Inflammatory macrophage (primary cell): ENCODE measurements at regions not wholly inside any gene's neighbourhood (a gene's known extent, or its start where the extent isn't known, plus 50 kb on each side); places are given as distances from the start of the nearest gene placed in this dataset.

ENCODE experiments used
- DNase-seq, 2 donors: peaks; one replicate each; pipeline ENCODE4 v3.0.0-alpha.2; 2020 to 2022

- no peak for DNase-seq
Measured at GRCh38 chr21:23541571-23541970, 2065.7 kb downstream of the MRPL39 start.

DNA sequence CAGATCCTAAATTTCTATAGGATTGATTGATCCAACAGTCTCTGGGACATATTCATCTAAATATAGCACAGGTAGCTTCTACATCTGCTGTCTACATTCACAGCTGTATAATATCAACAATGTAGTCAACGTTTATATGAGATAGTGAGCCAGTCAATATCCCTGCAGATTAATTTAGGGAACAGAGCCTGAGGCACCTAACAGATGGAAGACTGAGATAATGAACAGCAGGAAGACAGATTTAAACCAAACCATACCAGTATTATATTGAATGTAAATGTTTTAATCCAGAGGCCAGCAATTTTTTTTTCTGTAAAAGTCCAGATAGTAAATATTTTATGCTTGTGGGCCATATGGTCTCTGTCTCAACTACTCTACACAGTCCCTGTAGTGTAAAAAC, 2072.4 kb downstream of the MRPL39 start:
- DNase-seq: no peak

GRCh38 chr21:23531444-23531843, 2075.8 kb downstream of the MRPL39 start:
- no peak for DNase-seq

- no peak for DNase-seq
Measured at GRCh38 chr21:23524685-23525084, 2082.6 kb downstream of the MRPL39 start.

DNA sequence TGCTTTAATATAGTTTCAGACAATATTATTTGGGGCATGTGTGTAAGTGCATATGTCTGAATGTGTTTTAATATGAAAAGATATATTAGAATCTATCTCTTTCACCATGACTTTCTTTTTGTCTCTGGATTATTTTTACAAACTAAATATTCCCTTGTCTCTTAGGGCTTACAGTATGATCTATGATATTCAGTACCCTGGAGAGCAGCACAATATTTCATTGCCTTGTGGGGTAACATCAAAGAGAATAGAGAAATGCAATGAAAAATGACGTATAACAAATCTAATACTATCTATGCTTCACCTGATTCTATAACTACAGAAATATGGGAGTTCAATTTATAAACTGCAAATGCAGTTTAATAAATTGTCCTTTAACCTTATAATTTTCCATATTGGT, 2084.5 kb downstream of the MRPL39 start:
- DNase-seq: no peak

GRCh38 chr21:23507501-23507900, 2099.8 kb downstream of the MRPL39 start:
- DNase-seq: no peak

DNA sequence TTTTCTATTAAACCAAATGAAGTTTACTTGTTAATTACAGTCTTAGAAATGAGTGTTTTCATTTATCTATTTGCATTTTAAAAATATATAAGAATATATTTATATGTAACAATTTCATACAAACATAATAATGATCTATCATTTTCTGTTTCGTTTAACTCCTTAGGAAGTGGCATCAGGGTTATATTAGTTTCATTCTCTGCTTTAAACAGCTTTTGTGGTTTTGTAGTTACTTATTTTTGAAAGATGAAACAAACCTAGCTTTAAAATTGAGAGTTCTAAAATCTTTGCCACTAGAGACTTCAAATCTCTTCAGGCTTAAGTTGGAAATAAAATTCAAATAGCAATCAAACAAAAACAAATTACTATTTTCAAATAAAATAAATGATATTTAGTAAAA, 2110.6 kb downstream of the MRPL39 start:
- DNase-seq: no peak

DNA sequence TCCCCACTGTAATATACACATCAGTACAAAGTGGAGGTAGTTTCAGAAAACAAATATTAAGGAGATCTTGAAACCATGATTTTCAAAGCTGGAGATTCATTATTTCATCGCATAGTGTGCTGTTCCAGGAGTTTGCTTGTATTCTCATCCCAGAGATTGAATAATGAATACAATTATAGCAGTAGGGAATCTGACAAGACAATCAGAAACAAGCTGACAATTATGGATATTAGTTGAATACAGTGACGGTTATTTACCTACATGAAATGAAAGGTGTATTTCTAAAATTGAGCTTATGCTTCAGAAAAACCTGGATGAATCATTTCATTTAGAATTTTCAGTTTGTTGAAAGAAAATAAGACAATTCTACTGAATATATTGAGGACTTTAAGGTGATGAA, 2119.0 kb downstream of the MRPL39 start:
- no peak for DNase-seq

- no peak for DNase-seq
Measured at GRCh38 chr21:23480591-23481270, 2126.6 kb downstream of the MRPL39 start.

GRCh38 chr21:23478381-23478780, 2128.9 kb downstream of the MRPL39 start:
- DNase-seq: no peak

GRCh38 chr21:23475281-23476219, 2131.7 kb downstream of the MRPL39 start:
- no peak for DNase-seq

- no peak for DNase-seq
Measured at GRCh38 chr21:23471877-23472276, 2135.4 kb downstream of the MRPL39 start.

GRCh38 chr21:23463365-23463764, 2143.9 kb downstream of the MRPL39 start:
- no peak for DNase-seq

DNA sequence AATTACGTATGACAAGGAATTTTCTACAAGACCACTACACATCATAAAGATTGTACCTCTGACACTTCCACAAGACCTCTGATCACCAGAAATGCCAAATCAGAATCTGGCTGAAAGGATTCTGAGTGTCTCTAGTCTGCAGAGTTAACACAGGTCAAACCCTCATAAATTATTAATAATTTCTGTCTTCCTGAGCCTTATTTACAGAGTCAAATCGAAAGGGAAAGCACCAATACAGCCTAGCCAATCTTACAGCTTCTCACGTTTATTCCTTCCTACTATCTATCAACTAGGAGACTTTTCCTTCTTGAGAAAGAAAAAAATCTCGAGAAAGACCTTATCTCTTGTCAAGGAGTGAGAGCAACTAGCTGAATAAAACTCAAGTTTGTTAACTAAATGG, 2151.6 kb downstream of the MRPL39 start:
- no peak for DNase-seq

GRCh38 chr21:23452384-23453083, 2154.7 kb downstream of the MRPL39 start:
- no peak for DNase-seq

- DNase-seq: no peak
Measured at GRCh38 chr21:23445307-23445706, 2162.0 kb downstream of the MRPL39 start.

GRCh38 chr21:23438081-23438480, 2169.2 kb downstream of the MRPL39 start:
- no peak for DNase-seq

DNA sequence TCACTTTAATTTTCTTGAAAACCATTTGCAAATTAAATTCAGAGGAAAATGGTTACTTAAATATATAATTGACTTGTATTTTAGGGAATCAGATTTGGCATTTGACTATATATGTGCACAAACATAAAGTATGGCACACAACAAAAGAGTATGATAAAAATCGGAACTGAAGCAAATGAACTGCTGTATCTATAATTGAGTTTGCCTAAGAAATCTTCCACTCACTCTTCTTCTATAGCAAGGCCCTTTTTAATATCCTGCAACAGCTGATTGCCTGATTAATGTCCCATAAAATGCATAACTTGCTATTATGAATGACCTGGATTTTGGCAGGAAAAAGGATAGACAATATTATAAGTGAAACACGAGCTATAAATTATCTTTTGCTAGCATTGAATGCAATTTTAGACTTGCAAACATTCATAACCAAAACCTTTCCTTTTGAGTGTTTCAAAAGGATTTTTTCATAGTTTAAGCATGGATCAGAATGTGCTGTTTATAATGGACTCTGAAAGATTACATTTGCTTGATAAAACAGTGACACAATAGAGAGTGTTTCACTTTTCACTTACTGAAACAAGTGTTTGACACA, 2204.3 kb downstream of the MRPL39 start:
- DNase-seq: no peak

- DNase-seq: no peak
Measured at GRCh38 chr21:23401278-23401677, 2206.0 kb downstream of the MRPL39 start.

DNA sequence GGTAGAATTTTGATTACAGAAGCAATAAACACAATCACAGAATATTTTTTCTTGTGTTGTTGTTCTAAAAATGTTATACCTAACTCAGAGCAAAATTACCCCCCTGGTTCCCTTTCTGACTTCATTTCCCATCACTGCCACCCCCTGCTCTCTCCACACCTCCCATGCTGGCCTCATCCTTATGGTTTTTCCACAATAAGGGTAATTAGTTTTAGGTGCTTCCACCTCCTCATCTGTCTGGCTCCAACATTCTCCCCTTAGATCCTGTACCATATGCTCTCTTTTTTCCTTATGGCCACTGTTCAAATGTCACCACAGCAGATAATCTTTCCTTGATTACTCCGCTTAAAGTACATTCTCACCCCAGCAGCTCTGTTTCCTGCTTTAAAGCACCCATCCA, 2208.6 kb downstream of the MRPL39 start:
- DNase-seq: no peak

- DNase-seq: no peak
Measured at GRCh38 chr21:23394458-23394857, 2212.8 kb downstream of the MRPL39 start.

GRCh38 chr21:23384679-23385078, 2222.6 kb downstream of the MRPL39 start:
- no peak for DNase-seq

GRCh38 chr21:23374155-23374554, 2233.1 kb downstream of the MRPL39 start:
- DNase-seq: no peak
